ENCODE measurements at regions not wholly inside any gene's neighbourhood (a gene's known extent, or its start where the extent isn't known, plus 50 kb on each side); places are given as distances from the start of the nearest gene placed in this dataset.
"Not testable (repeated sequence)": the region's sequence is repeated elsewhere in the genome, so short reads cannot be mapped to it uniquely, and the experiment has no call there.

GRCh38 chr4:124459196-124459940 is 253.2 kb downstream of the ANKRD50 start:
- no peak for DNase-seq (ENCODE audit: low read depth)
- TF ChIP-seq, protein P1, sequence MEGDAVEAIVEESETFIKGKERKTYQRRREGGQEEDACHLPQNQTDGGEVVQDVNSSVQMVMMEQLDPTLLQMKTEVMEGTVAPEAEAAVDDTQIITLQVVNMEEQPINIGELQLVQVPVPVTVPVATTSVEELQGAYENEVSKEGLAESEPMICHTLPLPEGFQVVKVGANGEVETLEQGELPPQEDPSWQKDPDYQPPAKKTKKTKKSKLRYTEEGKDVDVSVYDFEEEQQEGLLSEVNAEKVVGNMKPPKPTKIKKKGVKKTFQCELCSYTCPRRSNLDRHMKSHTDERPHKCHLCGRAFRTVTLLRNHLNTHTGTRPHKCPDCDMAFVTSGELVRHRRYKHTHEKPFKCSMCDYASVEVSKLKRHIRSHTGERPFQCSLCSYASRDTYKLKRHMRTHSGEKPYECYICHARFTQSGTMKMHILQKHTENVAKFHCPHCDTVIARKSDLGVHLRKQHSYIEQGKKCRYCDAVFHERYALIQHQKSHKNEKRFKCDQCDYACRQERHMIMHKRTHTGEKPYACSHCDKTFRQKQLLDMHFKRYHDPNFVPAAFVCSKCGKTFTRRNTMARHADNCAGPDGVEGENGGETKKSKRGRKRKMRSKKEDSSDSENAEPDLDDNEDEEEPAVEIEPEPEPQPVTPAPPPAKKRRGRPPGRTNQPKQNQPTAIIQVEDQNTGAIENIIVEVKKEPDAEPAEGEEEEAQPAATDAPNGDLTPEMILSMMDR (conservative IDR thresholded peaks at IDR 0.05; ENCODE audit: low read depth, low read length) = no peak
- H3K4me3 ChIP-seq (ENCODE audit: low read length) = no peak overlapping the region

DNA sequence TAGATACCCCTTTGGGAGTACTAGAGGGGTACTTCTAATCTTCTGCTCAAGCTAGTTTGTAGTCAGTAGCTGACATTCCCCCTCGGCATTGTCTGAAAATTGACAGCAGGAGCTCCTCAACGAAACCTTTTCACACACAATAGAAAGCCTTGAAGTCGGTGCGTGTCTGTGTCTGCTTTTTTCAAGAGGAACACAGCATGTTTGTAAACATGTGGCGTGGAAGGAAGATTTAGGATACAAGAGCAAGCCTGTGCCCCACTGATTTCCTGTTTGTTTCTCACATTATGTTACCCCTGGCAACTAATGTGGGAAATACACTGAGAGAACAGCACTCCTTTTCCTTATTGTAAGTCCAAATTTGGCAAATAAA is 252.6 kb downstream of the ANKRD50 start:
- TF ChIP-seq, protein P1 (conservative IDR thresholded peaks at IDR 0.05; ENCODE audit: low read depth, low read length) = no peak
- no peak overlapping the region for H3K4me3 ChIP-seq (ENCODE audit: low read length)
- no peak for DNase-seq (ENCODE audit: low read depth)

GRCh38 chr4:124461592-124461991 is 250.9 kb downstream of the ANKRD50 start:
- not testable (repeated sequence) for DNase-seq (ENCODE audit: low read depth); H3K4me3 ChIP-seq (ENCODE audit: low read length)

GRCh38 chr4:124462954-124463828 is 249.3 kb downstream of the ANKRD50 start:
- DNase-seq (ENCODE audit: low read depth) = no peak
- TF ChIP-seq, protein P1 (conservative IDR thresholded peaks at IDR 0.05; ENCODE audit: low read depth, low read length) = no peak
- H3K4me3 ChIP-seq (ENCODE audit: low read length) = no peak overlapping the region

GRCh38 chr4:124464836-124465235 is 247.7 kb downstream of the ANKRD50 start:
- H3K4me3 ChIP-seq (ENCODE audit: low read length) = no peak overlapping the region
- no peak for DNase-seq (ENCODE audit: low read depth)
- TF ChIP-seq, protein P1 (conservative IDR thresholded peaks at IDR 0.05; ENCODE audit: low read depth, low read length) = no peak

GRCh38 chr4:124468360-124468759 is 244.2 kb downstream of the ANKRD50 start:
- DNase-seq (ENCODE audit: low read depth) = no peak
- H3K4me3 ChIP-seq (ENCODE audit: low read length) = no peak overlapping the region
- TF ChIP-seq, protein P1 (conservative IDR thresholded peaks at IDR 0.05; ENCODE audit: low read depth, low read length) = no peak

DNA sequence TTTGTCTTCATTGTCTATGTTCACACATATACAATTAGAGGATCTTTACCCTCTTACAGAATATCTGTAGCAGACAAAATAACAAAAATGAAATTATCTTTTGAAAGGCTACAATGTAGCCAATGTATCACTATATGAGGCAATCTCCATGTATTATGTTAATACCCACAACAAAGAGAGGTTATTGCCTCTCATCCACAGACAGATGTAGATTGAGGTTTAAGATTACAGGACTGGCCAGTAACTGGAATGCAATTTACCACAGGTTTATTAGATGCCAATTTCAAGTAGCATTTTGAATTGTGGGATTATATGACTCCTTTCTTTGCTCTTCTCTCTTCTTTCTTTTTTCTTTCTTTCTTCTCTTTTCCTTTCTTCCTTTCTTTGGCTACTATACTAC is 242.6 kb downstream of the ANKRD50 start:
- DNase-seq (ENCODE audit: low read depth) = no peak
- H3K4me3 ChIP-seq (ENCODE audit: low read length) = no peak overlapping the region
- TF ChIP-seq, protein P1 (conservative IDR thresholded peaks at IDR 0.05; ENCODE audit: low read depth, low read length) = no peak
